AG04450 (cell line): ENCODE measurements at regions not wholly inside any gene's neighbourhood (a gene's known extent, or its start where the extent isn't known, plus 50 kb on each side); places are given as distances from the start of the nearest gene placed in this dataset.

Experiments
- CTCF ChIA-PET: fragments of 300-600, 350-600 bp; formaldehyde crosslinking; extraction: SDS; loops from one replicate; lab custom pipeline; 2022; ENCODE audit warnings: antibody characterized with exemption, inconsistent platforms; lab: Charles Lee
- POLR2A ChIA-PET: fragments of 350-600 bp; formaldehyde crosslinking; extraction: SDS; loops from one replicate; lab custom pipeline; 2021; ENCODE audit warnings: antibody characterized with exemption, inconsistent platforms; lab: Yijun Ruan, JAX
- DNase-seq: peaks from one replicate; pipeline ENCODE4 v3.0.0-alpha.2; 2011; ENCODE audit warnings: low read depth, low spot score
- H3K27ac ChIP-seq: one replicate; pipeline ENCODE4 v1.5.1; 2012; ENCODE audit warnings: low read depth, low read length, control low read depth
- H3K27me3 ChIP-seq: one replicate; pipeline ENCODE4 v1.6.0; 2012; ENCODE audit warnings: low read length; ENCODE audit not compliant: control insufficient read depth, insufficient read depth
- H3K4me3 ChIP-seq: 2 replicates; pipeline ENCODE4 v1.5.1; 2011; ENCODE audit warnings: mild to moderate bottlenecking, low read depth, low read length, control low read depth
- H3K9me3 ChIP-seq: 2 replicates; pipeline ENCODE4 v1.5.1; 2012; ENCODE audit warnings: low read length; ENCODE audit not compliant: control insufficient read depth, insufficient read depth
- TF ChIP-seq, protein P1 (sequence below): IDR thresholded peaks from 2 replicates; pipeline ENCODE4 v1.5.1; 2011; ENCODE audit warnings: low read depth, low read length, control low read depth, inconsistent platforms

DNA sequence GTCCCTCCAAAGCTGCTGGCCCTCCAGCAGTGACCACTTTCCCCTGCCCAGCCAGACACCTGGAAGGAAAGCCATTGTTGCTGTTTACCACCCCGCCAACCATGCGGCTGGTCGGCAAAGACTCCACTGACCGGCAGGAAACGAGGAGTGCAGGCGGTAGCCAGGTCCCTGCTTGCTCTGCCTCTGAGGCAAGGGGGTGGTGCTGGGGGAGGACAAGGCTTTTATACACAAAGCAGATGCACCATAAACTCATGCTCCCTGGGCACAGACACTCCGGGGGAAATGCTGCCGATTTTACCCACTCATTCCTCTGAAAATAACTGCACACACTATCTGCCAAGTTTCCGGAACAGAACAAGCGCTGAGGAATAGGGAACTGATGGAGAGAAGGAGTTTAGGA is 62.8 kb upstream of the GRIN2A start:
- POLR2A ChIA-PET = no interaction called here
- TF ChIP-seq, protein P1, sequence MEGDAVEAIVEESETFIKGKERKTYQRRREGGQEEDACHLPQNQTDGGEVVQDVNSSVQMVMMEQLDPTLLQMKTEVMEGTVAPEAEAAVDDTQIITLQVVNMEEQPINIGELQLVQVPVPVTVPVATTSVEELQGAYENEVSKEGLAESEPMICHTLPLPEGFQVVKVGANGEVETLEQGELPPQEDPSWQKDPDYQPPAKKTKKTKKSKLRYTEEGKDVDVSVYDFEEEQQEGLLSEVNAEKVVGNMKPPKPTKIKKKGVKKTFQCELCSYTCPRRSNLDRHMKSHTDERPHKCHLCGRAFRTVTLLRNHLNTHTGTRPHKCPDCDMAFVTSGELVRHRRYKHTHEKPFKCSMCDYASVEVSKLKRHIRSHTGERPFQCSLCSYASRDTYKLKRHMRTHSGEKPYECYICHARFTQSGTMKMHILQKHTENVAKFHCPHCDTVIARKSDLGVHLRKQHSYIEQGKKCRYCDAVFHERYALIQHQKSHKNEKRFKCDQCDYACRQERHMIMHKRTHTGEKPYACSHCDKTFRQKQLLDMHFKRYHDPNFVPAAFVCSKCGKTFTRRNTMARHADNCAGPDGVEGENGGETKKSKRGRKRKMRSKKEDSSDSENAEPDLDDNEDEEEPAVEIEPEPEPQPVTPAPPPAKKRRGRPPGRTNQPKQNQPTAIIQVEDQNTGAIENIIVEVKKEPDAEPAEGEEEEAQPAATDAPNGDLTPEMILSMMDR = no peak
- DNase-seq = no peak
- peaks cover 29% of the 10 kb centered on the region for H3K9me3 ChIP-seq
- CTCF ChIA-PET = no interaction called here
- no peak overlapping the region for H3K27ac ChIP-seq
- no peak overlapping the region for H3K4me3 ChIP-seq
- H3K27me3 ChIP-seq = no peaks in the 10 kb centered on the region

DNA sequence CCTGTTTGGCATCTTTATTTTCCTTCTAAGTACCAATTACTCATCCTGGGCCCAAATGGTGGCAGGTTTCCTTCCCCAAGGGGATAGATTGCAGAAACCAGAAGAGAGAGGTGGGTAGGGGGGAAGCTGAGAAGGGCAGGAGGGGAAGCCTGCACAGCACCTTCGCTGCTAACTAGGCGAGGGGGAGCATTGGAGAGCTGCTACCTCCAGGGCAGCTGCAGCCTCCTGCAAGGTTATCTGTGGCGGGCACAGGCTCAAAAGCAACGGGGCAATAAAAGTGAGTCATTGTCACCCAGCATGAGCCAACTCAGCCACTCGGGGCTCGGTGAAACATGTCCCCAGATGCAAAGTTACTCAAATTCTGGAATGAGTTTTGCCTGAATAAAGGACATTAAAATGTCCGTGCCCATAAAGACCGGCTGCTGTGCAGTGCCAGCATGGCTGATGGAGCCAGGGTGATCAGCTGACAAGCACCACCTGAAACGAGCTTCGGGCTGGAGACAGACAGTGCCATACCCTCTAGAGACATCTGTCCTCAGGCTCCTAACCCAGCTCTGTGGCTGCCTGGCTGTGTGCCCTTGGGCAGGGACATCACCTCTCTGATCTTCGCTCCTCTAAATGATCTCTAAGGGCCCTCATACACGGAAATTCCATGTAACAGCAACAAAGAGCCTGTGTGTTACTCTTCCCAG is 68.1 kb upstream of the GRIN2A start:
- DNase-seq = no peak

DNA sequence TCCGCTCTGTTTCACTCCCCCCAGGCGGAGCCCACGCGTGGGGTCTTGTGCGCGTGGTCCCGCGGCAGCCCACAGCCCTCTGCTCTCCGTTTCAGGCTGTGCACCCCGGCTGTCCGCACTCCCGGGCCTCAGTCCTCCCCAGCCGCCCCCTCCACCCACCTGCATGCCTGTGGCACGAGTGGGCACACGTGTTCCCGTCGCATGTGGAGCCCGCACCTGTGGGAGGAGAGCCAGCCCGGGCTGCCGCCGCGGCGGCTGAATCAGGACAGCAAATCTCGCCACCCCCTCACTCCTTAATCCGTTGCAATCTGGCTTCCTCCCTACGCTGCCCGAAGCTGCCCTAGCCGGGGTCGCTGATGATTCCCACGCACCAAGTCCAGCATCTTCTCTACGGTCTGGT is 69.9 kb upstream of the GRIN2A start:
- CTCF ChIA-PET = no interaction called here

More for the DNA sequence above, 68.1 kb upstream of the GRIN2A start:
- Histone ChIP-seq H3K27ac (no peak overlapping the region), H3K9me3 (peaks cover 21% of the 10 kb centered on the region), H3K27me3 (no peaks in the 10 kb centered on the region), H3K4me3 (no peak overlapping the region)
- ChIA-PET CTCF (no interaction called here), POLR2A (no interaction called here)
- TF ChIP-seq, protein P1 = no peak

DNA sequence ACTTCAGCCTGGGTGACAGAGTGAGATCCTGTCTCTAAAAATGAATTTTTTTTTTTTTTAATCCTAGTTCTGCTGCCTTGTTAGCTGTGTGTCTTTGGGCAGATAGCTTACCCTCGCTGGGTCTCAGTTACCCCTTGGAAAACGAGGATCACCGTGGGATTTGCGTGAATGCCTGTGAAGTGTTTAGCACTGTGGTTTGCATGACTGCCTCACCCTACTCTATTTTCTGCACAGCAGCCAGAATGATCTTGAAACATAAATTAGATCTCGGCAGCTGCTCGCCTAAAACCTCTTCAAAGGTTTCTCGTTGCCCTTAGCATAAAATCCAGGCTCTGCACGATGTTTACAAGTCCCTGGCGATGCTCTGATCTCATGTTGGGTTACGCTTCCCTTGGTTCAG is 71.2 kb upstream of the GRIN2A start:
- Histone ChIP-seq H3K9me3 (peaks cover 18% of the 10 kb centered on the region), H3K27me3 (no peaks in the 10 kb centered on the region), H3K27ac (no peak overlapping the region), H3K4me3 (no peak overlapping the region)
- no peak for DNase-seq
- TF ChIP-seq, protein P1 = no peak
- CTCF ChIA-PET = no interaction called here
- POLR2A ChIA-PET = no interaction called here

More for the DNA sequence above, 69.9 kb upstream of the GRIN2A start:
- POLR2A ChIA-PET = no interaction called here
- no peak for DNase-seq
- Histone ChIP-seq H3K9me3 (peaks cover 20% of the 10 kb centered on the region), H3K4me3 (no peak overlapping the region), H3K27ac (no peak overlapping the region), H3K27me3 (no peaks in the 10 kb centered on the region)
- TF ChIP-seq, protein P1 = no peak

DNA sequence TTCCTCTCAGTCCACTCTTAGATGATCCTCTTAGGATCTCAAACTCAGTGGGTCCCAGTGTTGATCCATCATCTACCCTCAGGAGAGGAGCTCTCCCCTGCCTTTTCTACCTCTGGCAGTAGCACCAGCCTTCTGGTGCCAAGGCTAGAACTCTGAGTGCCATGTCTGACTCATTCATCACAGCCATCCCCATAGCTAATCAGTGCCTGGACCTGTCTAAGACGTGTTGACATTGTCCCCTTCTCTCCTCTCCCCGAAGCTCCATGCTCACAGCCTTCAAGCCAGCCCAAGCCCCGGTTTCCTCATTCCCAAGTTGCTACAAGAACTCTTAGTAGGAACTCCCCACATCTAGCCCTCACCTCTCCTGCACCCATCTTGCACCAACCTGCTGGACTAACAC is 73.5 kb upstream of the GRIN2A start:
- ChIA-PET CTCF (interaction anchor here (1.0 to 3.2 kb wide), 3 partner anchors 258 to 663 kb away, joined by 3 to 17 read pairs (median 4); no protein-coding TSS in a partner anchor), POLR2A (no interaction called here)
- Histone ChIP-seq H3K4me3 (no peak overlapping the region), H3K27me3 (no peaks in the 10 kb centered on the region), H3K9me3 (peaks cover 15% of the 10 kb centered on the region), H3K27ac (no peak overlapping the region)
- no peak for DNase-seq
- TF ChIP-seq, protein P1 = no peak
